ENCODE measurements at regions not wholly inside any gene's neighbourhood (a gene's known extent, or its start where the extent isn't known, plus 50 kb on each side); places are given as distances from the start of the nearest gene placed in this dataset.

DNA sequence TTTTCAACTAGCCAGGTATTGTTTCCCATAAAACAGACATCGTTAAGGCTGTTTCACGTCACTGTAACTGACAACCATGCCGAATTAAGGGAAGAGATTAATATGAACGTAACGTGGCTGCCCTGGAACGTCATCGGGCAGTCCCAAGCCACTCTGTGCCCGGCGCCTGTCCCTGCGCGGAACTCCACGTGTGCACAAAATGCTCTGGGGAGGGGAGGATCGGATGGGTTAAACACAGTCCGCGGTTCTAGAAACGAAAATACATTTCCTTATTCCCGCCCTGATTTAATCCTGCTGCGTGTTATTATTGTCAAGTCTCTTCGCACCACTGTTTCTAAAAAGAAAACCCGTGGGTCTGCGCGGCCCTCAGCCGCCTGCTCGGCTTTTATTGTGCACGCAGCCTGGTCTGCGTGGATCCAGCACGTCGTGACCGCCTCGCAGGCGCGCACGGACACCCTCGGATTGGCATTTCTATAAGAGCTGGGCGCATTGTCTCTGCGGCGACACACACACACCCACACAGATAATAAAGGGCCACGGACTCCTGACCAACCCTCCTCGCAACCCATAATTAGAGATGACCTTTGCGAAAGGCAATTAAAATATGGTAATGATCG, 69.6 kb upstream of the BCOR start:
- TF ChIP-seq RAD21 (IDR thresholded peaks at IDR 0.05; ENCODE audit: low read length) (no peak), POLR2AphosphoS5 (IDR thresholded peaks at IDR 0.05; ENCODE audit: low read depth, low read length) (no peak), RXRA (IDR thresholded peaks at IDR 0.05; ENCODE audit: borderline replicate concordance, low read depth) (no peak), NRF1 (IDR thresholded peaks at IDR 0.05; ENCODE audit: low read depth, low read length) (no peak), FOSL2 (IDR thresholded peaks at IDR 0.05; ENCODE audit: borderline replicate concordance, low read depth) (no peak), EZH2phosphoT487 (IDR thresholded peaks at IDR 0.05; ENCODE audit: borderline replicate concordance, low read depth) (no peak), EP300 (IDR thresholded peaks at IDR 0.05; ENCODE audit: borderline replicate concordance in 1 of 2, low read depth in 1 of 2, low read length in 1 of 2) (no peak), RCOR1 (IDR thresholded peaks at IDR 0.05; ENCODE audit: low read length) (no peak), GABPA (IDR thresholded peaks at IDR 0.05; ENCODE audit: low read depth) (no peak)
- TF ChIP-seq, protein P1, sequence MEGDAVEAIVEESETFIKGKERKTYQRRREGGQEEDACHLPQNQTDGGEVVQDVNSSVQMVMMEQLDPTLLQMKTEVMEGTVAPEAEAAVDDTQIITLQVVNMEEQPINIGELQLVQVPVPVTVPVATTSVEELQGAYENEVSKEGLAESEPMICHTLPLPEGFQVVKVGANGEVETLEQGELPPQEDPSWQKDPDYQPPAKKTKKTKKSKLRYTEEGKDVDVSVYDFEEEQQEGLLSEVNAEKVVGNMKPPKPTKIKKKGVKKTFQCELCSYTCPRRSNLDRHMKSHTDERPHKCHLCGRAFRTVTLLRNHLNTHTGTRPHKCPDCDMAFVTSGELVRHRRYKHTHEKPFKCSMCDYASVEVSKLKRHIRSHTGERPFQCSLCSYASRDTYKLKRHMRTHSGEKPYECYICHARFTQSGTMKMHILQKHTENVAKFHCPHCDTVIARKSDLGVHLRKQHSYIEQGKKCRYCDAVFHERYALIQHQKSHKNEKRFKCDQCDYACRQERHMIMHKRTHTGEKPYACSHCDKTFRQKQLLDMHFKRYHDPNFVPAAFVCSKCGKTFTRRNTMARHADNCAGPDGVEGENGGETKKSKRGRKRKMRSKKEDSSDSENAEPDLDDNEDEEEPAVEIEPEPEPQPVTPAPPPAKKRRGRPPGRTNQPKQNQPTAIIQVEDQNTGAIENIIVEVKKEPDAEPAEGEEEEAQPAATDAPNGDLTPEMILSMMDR (IDR thresholded peaks at IDR 0.05), result no peak
- TF ChIP-seq, protein P2, sequence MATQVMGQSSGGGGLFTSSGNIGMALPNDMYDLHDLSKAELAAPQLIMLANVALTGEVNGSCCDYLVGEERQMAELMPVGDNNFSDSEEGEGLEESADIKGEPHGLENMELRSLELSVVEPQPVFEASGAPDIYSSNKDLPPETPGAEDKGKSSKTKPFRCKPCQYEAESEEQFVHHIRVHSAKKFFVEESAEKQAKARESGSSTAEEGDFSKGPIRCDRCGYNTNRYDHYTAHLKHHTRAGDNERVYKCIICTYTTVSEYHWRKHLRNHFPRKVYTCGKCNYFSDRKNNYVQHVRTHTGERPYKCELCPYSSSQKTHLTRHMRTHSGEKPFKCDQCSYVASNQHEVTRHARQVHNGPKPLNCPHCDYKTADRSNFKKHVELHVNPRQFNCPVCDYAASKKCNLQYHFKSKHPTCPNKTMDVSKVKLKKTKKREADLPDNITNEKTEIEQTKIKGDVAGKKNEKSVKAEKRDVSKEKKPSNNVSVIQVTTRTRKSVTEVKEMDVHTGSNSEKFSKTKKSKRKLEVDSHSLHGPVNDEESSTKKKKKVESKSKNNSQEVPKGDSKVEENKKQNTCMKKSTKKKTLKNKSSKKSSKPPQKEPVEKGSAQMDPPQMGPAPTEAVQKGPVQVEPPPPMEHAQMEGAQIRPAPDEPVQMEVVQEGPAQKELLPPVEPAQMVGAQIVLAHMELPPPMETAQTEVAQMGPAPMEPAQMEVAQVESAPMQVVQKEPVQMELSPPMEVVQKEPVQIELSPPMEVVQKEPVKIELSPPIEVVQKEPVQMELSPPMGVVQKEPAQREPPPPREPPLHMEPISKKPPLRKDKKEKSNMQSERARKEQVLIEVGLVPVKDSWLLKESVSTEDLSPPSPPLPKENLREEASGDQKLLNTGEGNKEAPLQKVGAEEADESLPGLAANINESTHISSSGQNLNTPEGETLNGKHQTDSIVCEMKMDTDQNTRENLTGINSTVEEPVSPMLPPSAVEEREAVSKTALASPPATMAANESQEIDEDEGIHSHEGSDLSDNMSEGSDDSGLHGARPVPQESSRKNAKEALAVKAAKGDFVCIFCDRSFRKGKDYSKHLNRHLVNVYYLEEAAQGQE (IDR thresholded peaks at IDR 0.05; ENCODE audit: low read depth, low read length), result no peak
- TF ChIP-seq, protein P3, sequence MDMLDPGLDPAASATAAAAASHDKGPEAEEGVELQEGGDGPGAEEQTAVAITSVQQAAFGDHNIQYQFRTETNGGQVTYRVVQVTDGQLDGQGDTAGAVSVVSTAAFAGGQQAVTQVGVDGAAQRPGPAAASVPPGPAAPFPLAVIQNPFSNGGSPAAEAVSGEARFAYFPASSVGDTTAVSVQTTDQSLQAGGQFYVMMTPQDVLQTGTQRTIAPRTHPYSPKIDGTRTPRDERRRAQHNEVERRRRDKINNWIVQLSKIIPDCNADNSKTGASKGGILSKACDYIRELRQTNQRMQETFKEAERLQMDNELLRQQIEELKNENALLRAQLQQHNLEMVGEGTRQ (IDR thresholded peaks at IDR 0.05; ENCODE audit: borderline replicate concordance, low read depth, low read length), result no peak

Measured in SK-N-SH (cell line).